Uterus (tissue), 2 donors: ENCODE measurements at regions not wholly inside any gene's neighbourhood (a gene's known extent, or its start where the extent isn't known, plus 50 kb on each side); places are given as distances from the start of the nearest gene placed in this dataset.

Source experiments
- CTCF ChIP-seq, 4 experiments: fragments of 200-600 bp in 2 of 4; fragments of 450-650 bp in 2 of 4; sonication (generic) in 2 of 4; IDR thresholded peaks; one replicate each; pipeline ENCODE4 v1.5.1; 2016 to 2019; ENCODE audit warnings: antibody characterized with exemption in 4 of 4, mild to moderate bottlenecking in 2 of 4, moderate library complexity in 1 of 4
- POLR2A ChIP-seq, 2 donors: fragments of 450-650 bp; IDR thresholded peaks; one replicate each; pipeline ENCODE4 v1.6.1; 2016; ENCODE audit warnings: antibody characterized with exemption in 2 of 2, mild to moderate bottlenecking in 1 of 2, moderate library complexity in 1 of 2

- TF ChIP-seq CTCF (IDR thresholded peaks at IDR 0.05) (no peak), POLR2A (IDR thresholded peaks at IDR 0.05) (no peak)
Measured at GRCh38 chr3:153669527-153669926, 451.7 kb upstream of the ARHGEF26 start.
